GM04503 (cell line): ENCODE measurements at regions not wholly inside any gene's neighbourhood (a gene's known extent, or its start where the extent isn't known, plus 50 kb on each side); places are given as distances from the start of the nearest gene placed in this dataset.

Source experiments
- DNase-seq: peaks from one replicate; pipeline ENCODE4 v3.0.0-alpha.2; 2012; ENCODE audit warnings: low read depth

DNA sequence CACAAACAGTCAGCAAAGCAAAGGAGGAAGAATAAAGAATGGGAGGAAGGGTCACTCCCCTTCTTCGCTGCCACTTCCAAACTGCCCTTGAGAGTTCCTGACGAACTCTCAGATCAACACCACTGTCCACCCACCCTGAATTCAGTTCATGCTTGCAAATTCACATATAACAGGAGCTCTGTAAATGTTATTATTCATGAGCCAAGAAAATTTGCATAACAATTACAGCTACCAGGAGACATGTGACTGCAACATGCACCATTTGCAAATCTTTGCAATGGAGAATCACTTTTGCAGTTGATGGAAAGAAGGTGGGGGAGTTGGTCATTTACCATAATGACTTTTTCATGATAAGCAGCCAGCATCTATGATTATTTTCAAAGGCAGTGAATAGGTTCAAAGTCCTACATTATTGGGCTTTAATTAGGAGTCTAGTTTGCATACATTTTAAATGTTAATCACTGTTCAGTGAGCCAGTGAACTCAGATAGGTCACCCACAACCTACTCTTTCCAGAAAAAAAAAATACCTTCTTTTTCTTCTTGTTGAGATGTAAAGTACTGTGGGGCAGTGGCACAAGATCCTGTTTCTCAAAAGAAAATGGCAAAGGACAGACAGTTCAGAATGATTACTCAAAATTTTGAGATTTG lies 149.7 kb downstream of the CAAP1 start:
- DNase-seq, result no peak

DNA sequence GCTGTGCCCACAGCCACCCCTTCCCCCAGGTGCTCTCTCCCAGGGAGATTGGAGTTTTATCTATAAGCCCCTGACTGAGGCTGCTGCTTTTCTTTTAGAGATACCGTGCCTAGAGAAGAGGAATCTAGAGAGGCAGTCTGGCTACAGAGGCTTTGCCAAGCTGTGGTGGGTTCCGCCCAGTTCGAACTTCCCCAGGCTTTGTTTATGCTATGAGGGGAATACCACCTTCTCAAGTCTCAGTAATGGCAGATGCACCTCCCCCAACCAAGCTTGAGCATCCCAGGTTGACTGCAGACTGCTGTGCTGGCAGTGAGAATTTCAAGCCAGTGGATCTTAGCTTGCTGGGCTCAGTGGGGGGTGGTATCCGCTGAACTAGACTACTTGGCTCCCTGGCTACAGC lies 157.4 kb downstream of the CAAP1 start:
- no peak for DNase-seq

DNA sequence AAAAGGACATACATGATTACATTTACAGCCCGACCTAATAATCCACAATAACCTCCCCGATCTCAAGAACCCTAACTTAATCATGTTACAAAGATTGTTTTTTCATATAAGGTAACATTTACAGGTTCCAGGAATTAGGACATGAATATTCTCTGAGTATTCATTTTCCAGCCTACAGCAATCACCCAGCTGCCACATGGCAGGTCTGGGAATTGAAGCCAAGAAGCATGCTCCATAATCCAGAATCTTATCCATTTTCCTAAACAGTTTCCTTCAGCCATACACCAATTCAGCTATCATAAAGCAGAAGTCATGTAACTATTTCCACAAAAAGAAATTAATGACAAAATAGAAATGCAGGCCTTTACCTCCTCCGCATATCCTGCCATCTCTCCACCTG lies 163.4 kb downstream of the CAAP1 start:
- no peak for DNase-seq

DNA sequence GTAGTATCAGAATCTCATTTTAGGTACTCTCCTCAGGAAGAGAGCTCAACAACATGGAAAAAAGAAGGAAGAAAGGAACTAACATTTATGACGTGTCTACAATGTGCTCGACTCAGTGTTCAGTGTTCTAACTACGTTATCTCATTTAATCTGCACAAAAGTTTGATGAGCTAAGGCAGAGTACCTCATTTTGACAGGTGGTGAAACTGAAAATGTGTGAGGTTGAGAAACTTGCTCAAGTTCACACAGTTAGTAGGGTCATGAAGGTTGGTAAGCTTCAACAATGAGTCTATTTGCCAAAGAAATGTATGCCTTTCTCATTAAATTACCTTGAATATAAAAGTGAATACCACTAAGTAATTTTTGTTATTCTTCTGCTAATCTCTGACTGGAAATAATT lies 165.1 kb downstream of the CAAP1 start:
- DNase-seq, result no peak

DNA sequence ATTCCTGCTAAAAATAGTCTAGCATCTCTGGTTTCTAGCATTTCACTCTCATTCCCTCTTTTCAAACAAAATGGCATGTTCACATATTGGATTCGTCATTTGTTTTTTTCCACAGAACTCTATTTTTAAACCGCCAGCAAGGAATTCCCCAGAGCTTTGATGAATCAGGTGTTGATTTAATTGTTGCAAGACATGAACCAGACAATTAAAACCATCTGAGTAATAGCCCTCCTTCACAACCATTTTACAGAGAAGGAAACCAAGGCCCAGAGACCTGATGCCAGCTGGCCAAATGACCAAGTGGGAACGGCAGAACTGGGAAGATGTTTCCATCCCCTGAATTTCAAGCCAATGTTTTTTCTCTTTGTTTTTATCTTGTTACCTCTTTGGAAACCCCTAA lies 167.0 kb downstream of the CAAP1 start:
- no peak for DNase-seq

DNA sequence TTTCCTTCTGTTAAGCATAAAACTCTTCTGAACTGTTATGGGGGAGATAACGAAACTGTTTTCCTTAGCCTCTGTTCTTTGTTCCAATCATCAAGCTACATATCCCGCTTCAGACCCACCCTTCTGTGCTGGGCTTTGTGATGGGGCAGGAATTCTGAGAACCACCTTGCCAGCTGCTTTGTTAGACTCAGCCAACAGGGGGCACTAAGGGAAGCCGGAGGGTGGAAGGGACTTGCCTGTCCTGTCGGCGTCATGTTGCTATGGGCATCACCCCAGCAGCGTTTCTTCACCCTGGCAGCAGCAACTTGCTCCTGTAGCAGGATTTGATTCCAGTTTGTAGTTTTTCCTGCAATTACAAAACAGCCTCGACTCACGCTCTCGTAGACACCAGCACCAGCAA lies 169.1 kb downstream of the CAAP1 start:
- no peak for DNase-seq

DNA sequence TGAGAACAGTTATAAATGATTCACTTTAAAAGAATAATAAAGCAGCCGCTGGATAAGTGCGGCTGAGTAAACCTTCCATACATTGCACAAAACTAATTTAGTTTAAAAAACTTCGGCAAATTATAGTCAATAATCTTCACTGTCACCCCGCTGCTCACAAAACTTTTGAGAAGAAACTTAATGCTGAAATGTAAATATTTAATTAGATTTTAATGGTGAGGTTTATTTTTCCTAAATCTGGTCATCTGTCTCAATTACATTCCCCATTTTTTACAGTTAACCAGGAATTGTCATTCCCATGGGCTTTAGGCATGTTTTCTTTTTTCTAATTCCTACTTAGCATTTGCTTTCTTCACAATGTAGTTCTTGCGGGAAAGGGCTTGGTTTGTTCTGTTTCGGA lies 169.8 kb downstream of the CAAP1 start:
- no peak for DNase-seq

DNA sequence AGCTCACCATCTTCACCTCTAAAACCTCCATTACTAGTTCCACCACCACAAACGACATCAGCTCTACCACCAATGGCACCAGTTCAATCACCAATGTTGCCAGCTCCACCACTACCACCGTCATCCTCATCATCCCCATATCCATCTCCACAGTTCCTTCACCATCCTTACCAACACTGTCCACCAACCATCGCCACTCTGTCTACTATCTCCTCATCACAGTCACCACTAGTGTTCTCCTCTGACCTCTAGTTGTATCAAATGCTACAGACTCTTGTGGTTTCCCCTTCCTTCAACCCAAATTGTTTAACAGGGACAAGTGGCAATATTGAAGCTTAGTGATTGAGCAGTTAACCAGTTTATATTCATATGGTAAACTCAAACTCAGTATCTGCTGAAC lies 182.6 kb downstream of the CAAP1 start:
- no peak for DNase-seq

DNA sequence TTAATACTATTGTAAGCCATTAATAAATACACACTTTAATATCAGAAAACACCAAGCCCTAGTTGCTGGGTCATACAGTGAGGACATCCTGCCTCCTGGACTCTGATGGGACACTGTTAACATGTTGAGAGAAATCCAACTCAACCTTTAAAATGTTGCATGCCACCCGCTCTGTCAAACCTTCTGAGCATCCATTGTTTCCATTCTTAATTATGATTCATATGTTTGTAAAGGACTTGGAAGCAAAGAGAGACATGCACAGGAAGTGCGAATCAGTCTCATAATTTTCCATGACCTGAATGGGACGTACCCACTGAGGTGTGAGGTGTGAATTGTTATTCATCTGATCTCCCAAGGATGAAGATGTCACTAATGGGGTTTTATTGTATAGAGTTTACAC lies 186.4 kb downstream of the CAAP1 start:
- no peak for DNase-seq

DNA sequence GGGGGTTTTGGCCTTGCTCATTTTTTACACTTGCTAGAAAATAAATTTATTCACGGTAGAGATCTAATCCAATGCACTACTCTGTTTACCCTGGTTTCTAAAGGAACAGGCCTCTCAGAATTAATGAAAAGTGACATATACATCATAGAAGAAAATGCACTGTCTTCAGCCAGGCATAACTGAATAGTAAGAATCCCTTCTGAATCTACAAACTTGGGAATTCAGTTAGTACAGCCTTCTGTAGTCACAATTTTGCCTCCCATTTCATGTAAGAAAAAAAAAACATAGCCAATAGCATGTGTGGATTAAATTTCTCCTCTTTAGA lies 197.3 kb downstream of the CAAP1 start:
- DNase-seq, result no peak

DNA sequence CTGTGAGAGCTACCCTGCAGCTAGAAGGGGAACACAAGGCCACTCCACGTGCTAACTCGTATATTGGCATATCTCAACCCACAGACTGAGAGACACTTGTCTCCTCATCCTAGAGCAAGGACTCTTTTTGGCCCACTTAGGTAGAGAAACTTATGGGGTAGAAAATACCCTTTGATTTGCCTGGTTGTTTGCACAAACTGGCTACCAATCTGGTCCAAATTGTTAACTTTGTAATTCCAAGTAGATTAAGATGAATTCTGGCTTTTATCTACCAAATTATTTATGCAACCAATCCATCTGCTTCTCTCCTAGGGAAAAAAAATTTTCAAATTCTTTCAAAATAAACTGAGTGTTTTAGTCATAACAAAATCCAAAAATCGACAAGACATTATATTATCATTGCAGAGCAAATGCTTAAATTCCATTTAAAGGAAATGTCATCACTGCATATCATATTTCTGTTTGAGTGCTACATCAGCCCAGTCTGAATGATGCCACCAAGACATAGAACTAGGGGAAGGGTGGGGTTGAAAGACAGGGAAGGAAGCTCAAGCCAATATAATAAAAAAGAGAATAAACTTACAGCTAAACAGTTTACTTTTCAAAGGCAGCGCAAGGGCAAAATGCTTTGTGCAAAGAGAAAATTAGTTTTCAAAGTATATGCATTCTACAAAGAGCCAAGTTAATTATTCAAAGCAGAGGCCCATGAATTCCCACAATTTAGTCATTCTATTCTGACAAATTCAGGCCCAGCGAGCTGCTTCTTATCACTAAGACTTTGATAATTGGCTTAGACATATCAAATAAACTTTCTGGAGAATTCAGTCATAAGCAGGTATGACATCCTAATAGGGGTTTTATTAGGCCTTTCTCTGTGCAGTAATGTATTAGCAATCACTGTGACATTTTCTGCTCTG lies 198.0 kb downstream of the CAAP1 start:
- no peak for DNase-seq

DNA sequence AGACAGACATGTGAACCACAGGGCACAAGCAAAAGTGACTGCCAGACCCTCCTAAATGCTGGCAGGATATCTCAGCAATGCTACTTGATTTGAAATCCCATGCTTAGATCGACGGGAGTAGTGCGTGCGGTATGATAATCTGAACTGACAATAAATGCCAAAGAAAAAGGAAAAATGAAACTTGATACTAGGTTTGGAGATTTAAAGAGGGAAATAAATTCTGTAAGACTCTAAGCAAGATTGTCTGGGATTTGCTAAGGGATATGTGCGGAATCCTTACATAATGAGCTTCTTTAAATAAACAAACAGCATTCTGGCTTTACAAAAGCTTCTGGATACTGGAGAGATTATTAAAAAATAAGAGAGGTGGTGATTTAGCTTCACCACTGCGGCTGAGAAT lies 203.6 kb downstream of the CAAP1 start:
- no peak for DNase-seq

DNA sequence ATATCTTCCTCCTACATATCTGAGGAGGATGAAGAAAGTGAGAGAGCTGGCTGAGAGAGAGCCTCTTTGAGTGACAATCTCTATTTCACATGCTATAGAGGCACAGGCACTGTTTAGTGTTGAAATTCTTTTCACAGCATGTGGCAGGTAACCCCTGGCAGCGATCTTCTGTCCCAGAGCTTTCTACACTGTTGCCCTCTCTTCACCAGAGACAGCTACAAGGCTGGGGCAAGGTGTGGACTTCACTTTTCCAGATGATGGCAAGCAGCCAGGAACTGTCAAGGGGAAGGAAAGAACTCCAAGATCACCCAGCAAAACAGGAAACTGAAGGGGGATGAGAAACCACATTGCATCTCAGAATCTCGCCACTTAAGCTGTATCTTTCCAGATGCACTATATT lies 205.2 kb downstream of the CAAP1 start:
- DNase-seq, result no peak

DNA sequence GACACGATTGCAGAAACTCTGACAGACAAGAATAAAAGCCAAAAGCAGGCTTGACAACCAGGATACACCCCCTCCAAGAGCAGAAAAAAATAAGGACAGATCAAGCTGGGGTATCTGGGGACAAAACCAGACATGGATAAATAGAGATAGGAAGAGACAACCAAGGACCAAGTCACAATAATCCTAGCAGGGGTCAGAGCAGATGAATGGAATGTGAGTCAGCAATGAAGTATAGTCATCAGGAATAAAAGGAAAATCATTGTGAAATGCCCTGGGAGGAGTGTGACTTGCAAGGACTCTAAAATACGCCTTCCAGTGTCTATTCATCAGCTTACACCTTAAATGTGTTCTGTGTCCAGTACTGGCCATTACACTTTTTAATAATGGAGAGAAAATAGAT lies 206.8 kb downstream of the CAAP1 start:
- DNase-seq, result peak; percentile 0

DNA sequence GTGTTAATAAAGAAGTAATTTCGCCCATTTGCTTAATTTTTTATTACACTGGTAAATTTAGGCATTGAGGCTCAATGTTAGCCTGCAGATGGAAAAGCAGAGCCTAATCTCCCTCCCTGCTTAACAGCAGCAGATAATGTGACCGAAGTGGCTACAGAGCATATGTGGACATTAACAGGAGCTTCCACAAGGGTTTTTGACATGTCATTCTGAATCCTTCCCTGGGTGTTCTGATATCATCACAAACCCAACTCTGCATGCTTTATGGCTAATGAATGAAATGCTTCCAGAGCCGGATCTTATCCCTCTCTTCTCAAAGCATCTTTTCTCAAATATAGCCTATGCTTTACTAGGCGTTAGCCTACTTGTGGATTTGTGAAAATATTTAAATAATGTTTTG lies 208.6 kb downstream of the CAAP1 start:
- no peak for DNase-seq

DNA sequence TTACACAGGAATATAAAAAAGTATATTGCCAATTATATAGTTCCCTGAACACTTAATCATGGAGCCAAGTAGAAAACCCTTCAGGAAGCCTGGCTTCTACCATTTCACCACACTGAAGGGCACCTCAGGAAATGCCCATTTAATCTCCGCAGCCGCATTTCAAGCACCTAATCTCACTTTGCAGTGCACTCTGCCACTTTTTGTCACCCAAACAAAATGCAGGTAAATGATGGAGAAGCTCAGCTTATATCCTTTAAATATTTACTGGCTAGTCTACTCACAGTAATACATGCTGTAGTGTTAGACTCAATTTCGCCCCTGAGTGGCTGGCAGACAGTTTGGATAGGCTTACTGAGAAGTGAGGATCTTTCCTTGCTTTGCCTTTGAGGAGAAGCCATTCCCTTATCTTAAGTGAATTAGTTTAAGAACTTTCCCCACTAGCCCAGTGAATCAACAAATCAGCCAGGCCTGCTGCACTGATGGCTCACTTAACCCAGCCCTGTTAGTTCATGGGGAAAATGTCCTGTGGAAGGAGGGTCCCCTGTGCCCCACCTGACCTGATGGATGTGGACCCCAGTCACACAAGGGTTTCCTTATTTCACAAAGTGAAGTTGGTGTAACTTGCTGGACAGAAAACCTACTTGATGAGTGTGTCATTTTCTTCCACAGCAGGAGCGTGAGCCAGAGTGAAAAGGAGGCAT lies 209.7 kb downstream of the CAAP1 start:
- DNase-seq, result no peak

DNA sequence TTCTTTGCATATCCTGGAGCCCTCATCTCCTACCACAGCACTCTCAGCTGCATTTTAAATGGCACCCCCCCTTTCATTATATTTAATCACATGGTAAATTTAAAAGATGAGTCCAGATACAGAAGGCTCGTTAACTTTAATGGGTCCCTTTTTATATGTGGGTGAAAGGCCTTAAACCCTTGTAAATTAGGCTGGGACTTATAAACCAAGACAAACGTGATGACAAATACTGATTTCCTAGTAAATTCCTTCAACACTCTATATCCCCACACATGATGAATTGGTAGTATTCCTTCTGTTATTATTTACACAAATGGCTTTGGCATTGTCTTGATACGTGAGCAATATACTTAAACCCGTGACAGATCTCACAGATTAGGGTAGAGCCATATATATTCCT lies 210.6 kb downstream of the CAAP1 start:
- DNase-seq, result no peak

DNA sequence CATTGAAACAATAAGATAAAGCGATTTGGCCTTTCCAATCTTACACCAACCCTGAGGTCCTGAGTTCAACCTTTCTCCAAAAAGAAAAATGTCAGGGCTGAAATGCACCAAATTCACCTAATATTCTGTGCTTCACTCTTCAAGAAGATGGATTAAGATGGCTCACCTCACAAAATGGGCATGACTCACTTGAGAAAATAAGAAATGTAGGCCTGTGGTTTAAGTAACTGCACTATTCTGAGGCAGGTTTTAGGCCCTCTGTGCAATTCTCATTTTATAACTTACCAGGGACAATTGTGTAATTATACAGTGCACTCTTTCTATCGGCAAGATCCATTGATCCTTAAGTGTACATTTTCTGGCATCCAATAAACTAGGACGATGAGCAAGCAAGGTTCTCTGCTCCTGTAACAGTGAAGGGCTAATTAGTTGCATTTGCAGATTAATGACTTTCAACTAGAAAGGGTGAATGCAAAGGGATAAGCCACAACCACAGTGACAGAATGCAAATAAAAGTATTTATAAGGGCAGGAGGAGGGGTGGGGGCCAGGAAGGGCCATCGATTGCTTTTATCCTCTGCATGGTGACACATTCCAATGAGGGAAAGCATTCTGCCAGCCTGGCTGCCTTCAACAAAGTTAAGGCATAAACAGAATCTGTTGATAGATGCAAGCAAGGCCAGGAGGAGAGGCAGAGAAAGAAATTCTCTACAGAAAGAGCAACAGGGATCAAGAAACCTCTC lies 214.5 kb downstream of the CAAP1 start:
- no peak for DNase-seq

DNA sequence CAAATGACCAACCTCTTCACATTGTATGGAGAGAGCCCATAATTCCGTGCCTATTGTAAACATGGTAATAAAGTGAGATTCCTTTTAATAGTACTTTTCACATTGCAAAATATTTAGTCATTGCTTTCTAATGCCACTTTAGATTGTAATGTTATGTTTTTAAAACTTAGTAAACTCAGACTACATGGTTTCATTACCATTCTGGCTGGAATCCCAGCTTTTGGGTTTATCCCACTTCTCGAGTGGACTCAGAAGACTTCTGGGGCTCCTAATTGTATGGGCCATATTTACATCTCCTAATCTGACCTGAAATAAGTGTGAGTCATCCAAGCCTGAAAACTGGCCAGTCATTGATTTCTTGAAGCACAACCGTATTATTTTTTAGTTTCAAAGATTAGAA lies 217.6 kb downstream of the CAAP1 start:
- DNase-seq, result no peak

DNA sequence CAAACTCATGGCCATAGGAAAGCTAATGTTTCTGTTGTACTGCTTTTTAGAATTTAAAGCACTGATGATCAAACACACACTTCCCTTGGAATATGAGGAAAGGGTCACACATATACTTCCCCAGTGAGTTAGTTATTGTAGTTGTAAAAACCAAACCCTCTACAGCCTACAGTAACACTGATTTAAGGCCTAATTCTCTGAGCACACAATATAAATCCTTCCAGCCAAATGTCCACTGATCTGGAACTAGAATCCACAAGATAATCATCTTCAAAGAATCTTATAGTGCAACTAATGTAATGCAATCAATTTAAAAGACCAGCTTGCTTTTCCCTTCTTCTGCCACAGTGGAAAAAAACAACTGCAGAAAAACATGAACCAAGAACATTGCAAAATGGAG lies 219.3 kb downstream of the CAAP1 start:
- no peak for DNase-seq

DNA sequence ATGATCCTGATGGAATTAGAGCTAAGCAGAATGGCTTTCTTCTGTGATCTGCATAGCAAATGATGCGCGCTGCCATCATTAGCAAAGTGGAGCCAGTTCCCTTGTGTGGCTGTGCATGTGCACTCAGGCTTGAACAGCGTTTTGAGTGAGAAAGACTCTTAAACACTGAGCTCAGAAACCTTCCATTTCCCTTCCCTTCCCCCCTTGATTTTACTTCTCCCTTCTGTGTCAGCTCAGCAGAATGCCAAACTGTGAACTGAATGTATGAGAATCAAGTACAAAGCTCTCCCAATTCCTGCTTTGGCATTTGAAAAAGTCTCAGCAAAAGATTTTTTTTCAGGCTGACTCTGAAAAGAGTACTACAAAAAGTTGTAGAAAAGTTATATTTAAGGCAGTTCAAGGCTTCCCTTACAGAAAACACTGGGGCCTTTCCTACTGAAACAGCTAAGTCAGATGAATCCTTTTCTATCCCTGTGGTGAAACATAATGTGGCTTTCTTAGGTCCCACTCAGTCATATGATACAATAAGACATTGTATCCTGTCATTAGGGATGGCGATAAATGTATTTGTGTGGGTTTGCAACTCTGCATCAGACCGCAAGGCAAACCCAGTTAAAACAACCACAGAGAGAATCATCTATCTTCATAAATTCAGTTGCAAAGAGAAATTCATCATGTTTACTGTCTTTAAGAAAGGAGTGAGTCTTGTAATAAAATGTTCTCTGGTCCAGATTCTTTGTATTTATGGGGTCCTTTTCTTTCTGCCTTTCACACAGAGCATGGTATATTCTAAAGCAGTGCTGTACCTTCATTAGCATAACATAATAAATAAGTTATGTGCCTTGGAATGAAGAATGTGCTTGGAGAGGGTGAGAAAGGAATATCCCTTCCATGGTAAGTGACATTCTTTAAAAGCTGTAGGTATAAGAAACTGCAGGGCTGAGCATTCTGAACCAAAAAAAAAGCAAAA lies 222.6 kb downstream of the CAAP1 start:
- DNase-seq, result no peak
